Esophagus muscularis mucosa (tissue), 3 donors: ENCODE measurements at regions not wholly inside any gene's neighbourhood (a gene's known extent, or its start where the extent isn't known, plus 50 kb on each side); places are given as distances from the start of the nearest gene placed in this dataset.

Experiments
- POLR2A ChIP-seq: fragments of 450-650 bp; IDR thresholded peaks from one replicate; pipeline ENCODE4 v1.6.1; 2017; ENCODE audit warnings: antibody characterized with exemption, moderate library complexity, mild to moderate bottlenecking, low read depth
- TF ChIP-seq, protein P1 (sequence below), 3 experiments: fragments of 200-600 bp in 2 of 3; fragments of 450-650 bp in 1 of 3; sonication (generic) in 2 of 3; IDR thresholded peaks; one replicate each; pipeline ENCODE4 v1.5.1; 2017 to 2019; ENCODE audit warnings: antibody characterized with exemption in 3 of 3, mild to moderate bottlenecking in 2 of 3, moderate library complexity in 1 of 3

DNA sequence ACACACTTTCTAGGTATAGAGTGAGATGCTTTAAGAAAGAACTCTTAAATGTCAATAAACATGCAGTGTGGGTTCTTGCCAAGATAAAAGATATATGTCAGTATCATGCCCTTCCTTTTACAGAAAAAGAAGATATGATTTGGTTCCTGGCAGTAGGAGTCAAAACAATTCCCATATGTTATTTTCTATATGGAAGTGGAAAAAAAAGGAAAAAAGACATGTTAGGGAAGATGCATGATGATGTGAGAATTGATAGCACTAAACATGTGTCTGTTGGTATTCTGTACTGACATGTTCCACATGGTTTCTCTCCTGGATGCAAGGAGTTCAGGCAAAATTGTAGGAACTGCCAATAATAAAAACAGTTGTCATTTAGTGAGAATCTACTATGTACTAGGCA lies 318.8 kb upstream of the DACH1 start:
- TF ChIP-seq POLR2A, result no peak
- TF ChIP-seq, protein P1, sequence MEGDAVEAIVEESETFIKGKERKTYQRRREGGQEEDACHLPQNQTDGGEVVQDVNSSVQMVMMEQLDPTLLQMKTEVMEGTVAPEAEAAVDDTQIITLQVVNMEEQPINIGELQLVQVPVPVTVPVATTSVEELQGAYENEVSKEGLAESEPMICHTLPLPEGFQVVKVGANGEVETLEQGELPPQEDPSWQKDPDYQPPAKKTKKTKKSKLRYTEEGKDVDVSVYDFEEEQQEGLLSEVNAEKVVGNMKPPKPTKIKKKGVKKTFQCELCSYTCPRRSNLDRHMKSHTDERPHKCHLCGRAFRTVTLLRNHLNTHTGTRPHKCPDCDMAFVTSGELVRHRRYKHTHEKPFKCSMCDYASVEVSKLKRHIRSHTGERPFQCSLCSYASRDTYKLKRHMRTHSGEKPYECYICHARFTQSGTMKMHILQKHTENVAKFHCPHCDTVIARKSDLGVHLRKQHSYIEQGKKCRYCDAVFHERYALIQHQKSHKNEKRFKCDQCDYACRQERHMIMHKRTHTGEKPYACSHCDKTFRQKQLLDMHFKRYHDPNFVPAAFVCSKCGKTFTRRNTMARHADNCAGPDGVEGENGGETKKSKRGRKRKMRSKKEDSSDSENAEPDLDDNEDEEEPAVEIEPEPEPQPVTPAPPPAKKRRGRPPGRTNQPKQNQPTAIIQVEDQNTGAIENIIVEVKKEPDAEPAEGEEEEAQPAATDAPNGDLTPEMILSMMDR (IDR thresholded peaks at IDR 0.05), result no peak
